GM23338 (cell line): ENCODE measurements at regions not wholly inside any gene's neighbourhood (a gene's known extent, or its start where the extent isn't known, plus 50 kb on each side); places are given as distances from the start of the nearest gene placed in this dataset.

ENCODE experiments used
- ATAC-seq: fragments of 200-7000 bp; cut with Tn5 transposase; 3 replicates; pipeline ENCODE4 v1.9.1; 2020
- DNase-seq: peaks from one replicate; pipeline ENCODE4 v3.0.0-alpha.2; 2015; ENCODE audit warnings: low spot score
- H2AFZ ChIP-seq: fragments of 200-600 bp; sonication (generic); 2 replicates; pipeline ENCODE4 v1.8.0; 2016; ENCODE audit warnings: antibody characterized with exemption, mild to moderate bottlenecking, moderate library complexity
- H3F3A ChIP-seq: fragments of 200-600 bp; sonication (generic); replicated peaks from 2 replicates; pipeline ENCODE4 v1.8.0; 2017; ENCODE audit warnings: antibody characterized with exemption, mixed run types, low read depth
- H3K27ac ChIP-seq: fragments of 200-600 bp; sonication (generic); 2 replicates; pipeline ENCODE4 v1.6.1; 2016; ENCODE audit warnings: low read depth
- H3K27me3 ChIP-seq: fragments of 200-600 bp; sonication (generic); 2 replicates; pipeline ENCODE4 v1.8.0; 2016; ENCODE audit warnings: mild to moderate bottlenecking, mixed run types, moderate library complexity; ENCODE audit not compliant: insufficient read depth
- H3K36me3 ChIP-seq: fragments of 200-600 bp; sonication (generic); 2 replicates; pipeline ENCODE4 v1.8.0; 2016; ENCODE audit warnings: mild to moderate bottlenecking; ENCODE audit not compliant: insufficient read depth
- H3K4me1 ChIP-seq: fragments of 200-600 bp; sonication (generic); 2 replicates; pipeline ENCODE4 v1.8.0; 2016; ENCODE audit warnings: mild to moderate bottlenecking, moderate library complexity; ENCODE audit not compliant: insufficient read depth
- H3K4me2 ChIP-seq: fragments of 200-600 bp; sonication (generic); 2 replicates; pipeline ENCODE4 v1.7.1; 2017; ENCODE audit warnings: mixed run types
- H3K4me3 ChIP-seq: fragments of 200-600 bp; sonication (generic); 2 replicates; pipeline ENCODE4 v1.6.1; 2016; ENCODE audit warnings: mixed run types
- H3K79me2 ChIP-seq: fragments of 200-600 bp; sonication (generic); replicated peaks from 2 replicates; pipeline ENCODE4 v1.8.0; 2017; ENCODE audit warnings: mild to moderate bottlenecking; ENCODE audit not compliant: insufficient read depth
- H3K9me2 ChIP-seq: fragments of 200-600 bp; sonication (generic); 2 replicates; pipeline ENCODE4 v1.8.0; 2017; ENCODE audit not compliant: insufficient read depth
- H4K20me1 ChIP-seq: fragments of 200-600 bp; sonication (generic); replicated peaks from 2 replicates; pipeline ENCODE4 v1.8.0; 2017; ENCODE audit warnings: mild to moderate bottlenecking; ENCODE audit not compliant: insufficient read depth
- H3K27ac Mint-ChIP-seq: 2 replicates; pipeline ENCODE4 v1.8.0; 2020; ENCODE audit warnings: inconsistent platforms, mild to moderate bottlenecking, moderate library complexity, mixed read lengths
- H3K27me3 Mint-ChIP-seq: 3 replicates; pipeline ENCODE4 v1.8.0; 2022; ENCODE audit warnings: low read depth, mild to moderate bottlenecking, moderate library complexity, mixed read lengths, inconsistent platforms; ENCODE audit not compliant: insufficient read depth, poor library complexity
- H3K36me3 Mint-ChIP-seq: 3 replicates; pipeline ENCODE4 v1.8.0; 2021; ENCODE audit warnings: low read depth, mild to moderate bottlenecking, inconsistent platforms, moderate library complexity, mixed read lengths
- H3K4me1 Mint-ChIP-seq: 3 replicates; pipeline ENCODE4 v1.8.0; 2020; ENCODE audit warnings: mild to moderate bottlenecking, inconsistent platforms, mixed read lengths
- H3K4me3 Mint-ChIP-seq: 3 replicates; pipeline ENCODE4 v1.8.0; 2021; ENCODE audit warnings: moderate library complexity, mild to moderate bottlenecking, inconsistent platforms, mixed read lengths
- H3K9me3 Mint-ChIP-seq: 3 replicates; pipeline ENCODE4 v1.8.0; 2020; ENCODE audit warnings: moderate library complexity, mild to moderate bottlenecking, inconsistent platforms, mixed read lengths
- CTCF ChIP-seq, 2 experiments: fragments of 200-600 bp in 1 of 2; sonication (generic) in 1 of 2; conservative IDR thresholded peaks; 2 replicates each; pipeline versions ENCODE4 v1.5.1 to v1.6.1; 2016 to 2017; ENCODE audit warnings: antibody characterized with exemption in 2 of 2, low read depth in 2 of 2, mild to moderate bottlenecking in 2 of 2, moderate library complexity in 1 of 2
- EZH2phosphoT487 ChIP-seq: fragments of 200-600 bp; sonication (generic); IDR thresholded peaks from one replicate; pipeline ENCODE4 v1.8.1; 2018; ENCODE audit warnings: antibody characterized with exemption; ENCODE audit not compliant: unreplicated experiment
- JUNB ChIP-seq: IDR thresholded peaks from one replicate; pipeline ENCODE4 v1.6.1; 2016; ENCODE audit warnings: antibody characterized with exemption; ENCODE audit not compliant: unreplicated experiment
- POLR2AphosphoS5 ChIP-seq: IDR thresholded peaks from 2 replicates; pipeline ENCODE4 v1.6.1; 2016; ENCODE audit warnings: antibody characterized with exemption, low read depth
- REST ChIP-seq: IDR thresholded peaks from one replicate; pipeline ENCODE4 v1.6.1; 2018; ENCODE audit warnings: antibody characterized with exemption; ENCODE audit not compliant: unreplicated experiment
- STAT1 ChIP-seq: IDR thresholded peaks from one replicate; pipeline ENCODE4 v1.6.1; 2016; ENCODE audit warnings: antibody characterized with exemption; ENCODE audit not compliant: unreplicated experiment
- ZNF114 ChIP-seq: fragments of 250-450 bp; sonication (Bioruptor Pico); IDR thresholded peaks from 2 replicates; pipeline ENCODE4 v1.5.0; 2020; ENCODE audit warnings: mild to moderate bottlenecking, moderate library complexity
- TF ChIP-seq, protein P1 (sequence below): fragments of 250-450 bp; sonication (Bioruptor Pico); IDR thresholded peaks from 2 replicates; pipeline ENCODE4 v1.5.0; 2020; ENCODE audit warnings: mild to moderate bottlenecking, moderate library complexity

DNA sequence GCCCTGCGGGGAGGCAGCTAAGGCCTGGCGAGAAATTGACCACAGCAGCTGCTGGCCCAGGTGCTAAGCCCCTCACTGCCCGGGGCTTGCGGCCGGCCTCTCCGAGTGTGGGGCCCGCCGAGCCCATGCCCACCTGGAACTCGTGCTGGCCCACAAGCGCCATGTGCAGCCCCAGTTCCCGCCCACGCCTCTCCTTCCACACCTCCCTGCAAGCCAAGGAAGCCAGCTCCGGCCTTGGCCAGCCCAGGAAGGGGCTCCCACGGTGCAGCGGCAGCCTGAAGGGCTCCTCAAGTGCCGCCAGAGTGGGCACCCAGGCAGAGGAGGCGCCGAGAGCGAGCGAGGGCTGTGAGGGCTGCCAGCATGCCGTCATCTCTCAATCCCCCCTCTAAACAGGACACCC is 304.6 kb upstream of the FAM98A start (continued):
- TF ChIP-seq, protein P1, sequence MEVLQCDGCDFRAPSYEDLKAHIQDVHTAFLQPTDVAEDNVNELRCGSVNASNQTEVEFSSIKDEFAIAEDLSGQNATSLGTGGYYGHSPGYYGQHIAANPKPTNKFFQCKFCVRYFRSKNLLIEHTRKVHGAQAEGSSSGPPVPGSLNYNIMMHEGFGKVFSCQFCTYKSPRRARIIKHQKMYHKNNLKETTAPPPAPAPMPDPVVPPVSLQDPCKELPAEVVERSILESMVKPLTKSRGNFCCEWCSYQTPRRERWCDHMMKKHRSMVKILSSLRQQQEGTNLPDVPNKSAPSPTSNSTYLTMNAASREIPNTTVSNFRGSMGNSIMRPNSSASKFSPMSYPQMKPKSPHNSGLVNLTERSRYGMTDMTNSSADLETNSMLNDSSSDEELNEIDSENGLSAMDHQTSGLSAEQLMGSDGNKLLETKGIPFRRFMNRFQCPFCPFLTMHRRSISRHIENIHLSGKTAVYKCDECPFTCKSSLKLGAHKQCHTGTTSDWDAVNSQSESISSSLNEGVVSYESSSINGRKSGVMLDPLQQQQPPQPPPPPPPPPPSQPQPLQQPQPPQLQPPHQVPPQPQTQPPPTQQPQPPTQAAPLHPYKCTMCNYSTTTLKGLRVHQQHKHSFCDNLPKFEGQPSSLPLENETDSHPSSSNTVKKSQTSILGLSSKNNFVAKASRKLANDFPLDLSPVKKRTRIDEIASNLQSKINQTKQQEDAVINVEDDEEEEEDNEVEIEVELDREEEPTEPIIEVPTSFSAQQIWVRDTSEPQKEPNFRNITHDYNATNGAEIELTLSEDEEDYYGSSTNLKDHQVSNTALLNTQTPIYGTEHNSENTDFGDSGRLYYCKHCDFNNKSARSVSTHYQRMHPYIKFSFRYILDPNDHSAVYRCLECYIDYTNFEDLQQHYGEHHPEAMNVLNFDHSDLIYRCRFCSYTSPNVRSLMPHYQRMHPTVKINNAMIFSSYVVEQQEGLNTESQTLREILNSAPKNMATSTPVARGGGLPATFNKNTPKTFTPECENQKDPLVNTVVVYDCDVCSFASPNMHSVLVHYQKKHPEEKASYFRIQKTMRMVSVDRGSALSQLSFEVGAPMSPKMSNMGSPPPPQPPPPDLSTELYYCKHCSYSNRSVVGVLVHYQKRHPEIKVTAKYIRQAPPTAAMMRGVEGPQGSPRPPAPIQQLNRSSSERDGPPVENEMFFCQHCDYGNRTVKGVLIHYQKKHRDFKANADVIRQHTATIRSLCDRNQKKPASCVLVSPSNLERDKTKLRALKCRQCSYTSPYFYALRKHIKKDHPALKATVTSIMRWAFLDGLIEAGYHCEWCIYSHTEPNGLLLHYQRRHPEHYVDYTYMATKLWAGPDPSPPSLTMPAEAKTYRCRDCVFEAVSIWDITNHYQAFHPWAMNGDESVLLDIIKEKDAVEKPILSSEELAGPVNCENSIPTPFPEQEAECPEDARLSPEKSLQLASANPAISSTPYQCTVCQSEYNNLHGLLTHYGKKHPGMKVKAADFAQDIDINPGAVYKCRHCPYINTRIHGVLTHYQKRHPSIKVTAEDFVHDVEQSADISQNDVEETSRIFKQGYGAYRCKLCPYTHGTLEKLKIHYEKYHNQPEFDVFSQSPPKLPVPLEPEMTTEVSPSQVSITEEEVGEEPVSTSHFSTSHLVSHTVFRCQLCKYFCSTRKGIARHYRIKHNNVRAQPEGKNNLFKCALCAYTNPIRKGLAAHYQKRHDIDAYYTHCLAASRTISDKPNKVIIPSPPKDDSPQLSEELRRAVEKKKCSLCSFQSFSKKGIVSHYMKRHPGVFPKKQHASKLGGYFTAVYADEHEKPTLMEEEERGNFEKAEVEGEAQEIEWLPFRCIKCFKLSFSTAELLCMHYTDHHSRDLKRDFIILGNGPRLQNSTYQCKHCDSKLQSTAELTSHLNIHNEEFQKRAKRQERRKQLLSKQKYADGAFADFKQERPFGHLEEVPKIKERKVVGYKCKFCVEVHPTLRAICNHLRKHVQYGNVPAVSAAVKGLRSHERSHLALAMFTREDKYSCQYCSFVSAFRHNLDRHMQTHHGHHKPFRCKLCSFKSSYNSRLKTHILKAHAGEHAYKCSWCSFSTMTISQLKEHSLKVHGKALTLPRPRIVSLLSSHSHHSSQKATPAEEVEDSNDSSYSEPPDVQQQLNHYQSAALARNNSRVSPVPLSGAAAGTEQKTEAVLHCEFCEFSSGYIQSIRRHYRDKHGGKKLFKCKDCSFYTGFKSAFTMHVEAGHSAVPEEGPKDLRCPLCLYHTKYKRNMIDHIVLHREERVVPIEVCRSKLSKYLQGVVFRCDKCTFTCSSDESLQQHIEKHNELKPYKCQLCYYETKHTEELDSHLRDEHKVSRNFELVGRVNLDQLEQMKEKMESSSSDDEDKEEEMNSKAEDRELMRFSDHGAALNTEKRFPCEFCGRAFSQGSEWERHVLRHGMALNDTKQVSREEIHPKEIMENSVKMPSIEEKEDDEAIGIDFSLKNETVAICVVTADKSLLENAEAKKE (CRISPR knock-in tag) = no peak

- Histone ChIP-seq H3K36me3 (no peaks in the 10 kb centered on the region), H3K9me2 (no peaks in the 10 kb centered on the region), H3F3A (no peaks in the 10 kb centered on the region), H3K4me3 (no peak overlapping the region), H3K27me3 (no peaks in the 10 kb centered on the region), H3K4me1 (no peaks in the 10 kb centered on the region), H2AFZ (no peak overlapping the region), H3K4me2 (no peak overlapping the region), H3K27ac (no peak overlapping the region), H4K20me1 (no peaks in the 10 kb centered on the region), H3K79me2 (no peaks in the 10 kb centered on the region)
- Mint-ChIP-seq H3K4me1 (no peaks in the 10 kb centered on the region), H3K27ac (no peak overlapping the region), H3K9me3 (peaks cover 21% of the 10 kb centered on the region), H3K4me3 (no peak overlapping the region), H3K36me3 (peaks cover 10% of the 10 kb centered on the region), H3K27me3 (peaks cover 2% of the 10 kb centered on the region)
- ATAC-seq = no peak
- DNase-seq = no peak
- no peak for TF ChIP-seq REST
- no peak for TF ChIP-seq POLR2AphosphoS5
- TF ChIP-seq ZNF114 (CRISPR knock-in tag) = no peak
- TF ChIP-seq EZH2phosphoT487 = no peak
- no peak for TF ChIP-seq JUNB
- no peak for TF ChIP-seq STAT1
- TF ChIP-seq CTCF (conservative IDR thresholded peaks at IDR 0.05; ENCODE audit: low read depth in 2 of 2) = no peak
Observed at GRCh38 chr2:33903215-33903614, 304.1 kb upstream of the FAM98A start.
